Skeletal muscle cell (primary cell): ENCODE measurements at regions not wholly inside any gene's neighbourhood (a gene's known extent, or its start where the extent isn't known, plus 50 kb on each side); places are given as distances from the start of the nearest gene placed in this dataset.

Experiments
- DNase-seq: peaks from one replicate; pipeline ENCODE4 v3.0.0-alpha.2; 2010; ENCODE audit warnings: low read depth
- H3K4me3 ChIP-seq: 2 replicates; pipeline ENCODE4 v1.5.1; 2011; ENCODE audit warnings: low read depth, mild to moderate bottlenecking, control low read depth, low read length, moderate library complexity

GRCh38 chr2:236686561-236686960 is 116.9 kb downstream of the ACKR3 start:
- no peak for DNase-seq
- H3K4me3 ChIP-seq: no peak overlapping the region

GRCh38 chr2:236687296-236687965 is 117.8 kb downstream of the ACKR3 start:
- DNase-seq: no peak
- H3K4me3 ChIP-seq: no peak overlapping the region

GRCh38 chr2:236688157-236688556 is 118.5 kb downstream of the ACKR3 start:
- no peak overlapping the region for H3K4me3 ChIP-seq
- DNase-seq: no peak

- no peak for DNase-seq
- H3K4me3 ChIP-seq: no peak overlapping the region
Observed at GRCh38 chr2:236688563-236689392, 119.2 kb downstream of the ACKR3 start.

GRCh38 chr2:236689393-236689700 is 119.7 kb downstream of the ACKR3 start:
- H3K4me3 ChIP-seq: no peak overlapping the region
- no peak for DNase-seq

- no peak for DNase-seq
- no peak overlapping the region for H3K4me3 ChIP-seq
Observed at GRCh38 chr2:236689981-236690380, 120.4 kb downstream of the ACKR3 start.

- no peak for DNase-seq
- no peak overlapping the region for H3K4me3 ChIP-seq
Observed at GRCh38 chr2:236690726-236691125, 121.1 kb downstream of the ACKR3 start.

- H3K4me3 ChIP-seq: no peak overlapping the region
- DNase-seq: no peak
Observed at GRCh38 chr2:236691799-236692167, 122.2 kb downstream of the ACKR3 start.

- no peak overlapping the region for H3K4me3 ChIP-seq
- no peak for DNase-seq
Observed at GRCh38 chr2:236692937-236693336, 123.3 kb downstream of the ACKR3 start.

GRCh38 chr2:236693531-236693930 is 123.9 kb downstream of the ACKR3 start:
- no peak overlapping the region for H3K4me3 ChIP-seq
- no peak for DNase-seq

GRCh38 chr2:236694146-236694888 is 124.7 kb downstream of the ACKR3 start:
- H3K4me3 ChIP-seq: no peak overlapping the region
- no peak for DNase-seq

GRCh38 chr2:236696834-236697233 is 127.2 kb downstream of the ACKR3 start:
- no peak for DNase-seq
- no peak overlapping the region for H3K4me3 ChIP-seq

GRCh38 chr2:236698016-236698627 is 128.5 kb downstream of the ACKR3 start:
- no peak for DNase-seq
- no peak overlapping the region for H3K4me3 ChIP-seq

GRCh38 chr2:236700703-236701102 is 131.1 kb downstream of the ACKR3 start:
- DNase-seq: no peak
- no peak overlapping the region for H3K4me3 ChIP-seq

- no peak for DNase-seq
- no peak overlapping the region for H3K4me3 ChIP-seq
Observed at GRCh38 chr2:236702657-236703372, 133.2 kb downstream of the ACKR3 start.

- no peak for DNase-seq
- H3K4me3 ChIP-seq: no peak overlapping the region
Observed at GRCh38 chr2:236703373-236703709, 133.7 kb downstream of the ACKR3 start.

- DNase-seq: no peak
- no peak overlapping the region for H3K4me3 ChIP-seq
Observed at GRCh38 chr2:236703906-236704305, 134.3 kb downstream of the ACKR3 start.

GRCh38 chr2:236704887-236705286 is 135.3 kb downstream of the ACKR3 start:
- no peak for DNase-seq
- H3K4me3 ChIP-seq: no peak overlapping the region

- H3K4me3 ChIP-seq: no peak overlapping the region
- DNase-seq: no peak
Observed at GRCh38 chr2:236705295-236706105, 135.9 kb downstream of the ACKR3 start.
